ACC112 (cell line): ENCODE measurements at regions not wholly inside any gene's neighbourhood (a gene's known extent, or its start where the extent isn't known, plus 50 kb on each side); places are given as distances from the start of the nearest gene placed in this dataset.

Experiments used
- H2AFZ ChIP-seq: fragments of 200-600 bp; sonication (generic); one replicate; pipeline ENCODE4 v1.6.0; 2017; ENCODE audit warnings: antibody characterized with exemption, low read length; ENCODE audit not compliant: unreplicated experiment
- H3K27ac ChIP-seq: fragments of 200-600 bp; sonication (generic); 2 replicates; pipeline ENCODE4 v1.5.1; 2014; ENCODE audit warnings: low read depth, mild to moderate bottlenecking, antibody characterized with exemption, low read length, moderate library complexity
- H3K27me3 ChIP-seq: fragments of 200-600 bp; sonication (generic); 2 replicates; pipeline ENCODE4 v1.6.1; 2014; ENCODE audit warnings: mild to moderate bottlenecking, antibody characterized with exemption, low read length, moderate library complexity, mixed read lengths; ENCODE audit not compliant: insufficient read depth
- H3K36me3 ChIP-seq: fragments of 200-600 bp; sonication (generic); 2 replicates; pipeline ENCODE4 v1.6.1; 2016; ENCODE audit warnings: mild to moderate bottlenecking, antibody characterized with exemption, low read length, moderate library complexity, mixed read lengths; ENCODE audit not compliant: insufficient read depth
- H3K4me1 ChIP-seq: fragments of 200-600 bp; sonication (generic); one replicate; pipeline ENCODE4 v1.6.1; 2016; ENCODE audit warnings: low read length, mixed read lengths; ENCODE audit not compliant: insufficient read depth, unreplicated experiment, control insufficient read depth
- H3K4me3 ChIP-seq: fragments of 200-600 bp; sonication (generic); 2 replicates; pipeline ENCODE4 v1.5.1; 2014; ENCODE audit warnings: mild to moderate bottlenecking, low read depth, low read length
- H3K79me2 ChIP-seq: fragments of 200-600 bp; sonication (generic); one replicate; pipeline ENCODE4 v1.6.0; 2016; ENCODE audit warnings: low read length; ENCODE audit not compliant: control insufficient read depth, unreplicated experiment, insufficient read depth

DNA sequence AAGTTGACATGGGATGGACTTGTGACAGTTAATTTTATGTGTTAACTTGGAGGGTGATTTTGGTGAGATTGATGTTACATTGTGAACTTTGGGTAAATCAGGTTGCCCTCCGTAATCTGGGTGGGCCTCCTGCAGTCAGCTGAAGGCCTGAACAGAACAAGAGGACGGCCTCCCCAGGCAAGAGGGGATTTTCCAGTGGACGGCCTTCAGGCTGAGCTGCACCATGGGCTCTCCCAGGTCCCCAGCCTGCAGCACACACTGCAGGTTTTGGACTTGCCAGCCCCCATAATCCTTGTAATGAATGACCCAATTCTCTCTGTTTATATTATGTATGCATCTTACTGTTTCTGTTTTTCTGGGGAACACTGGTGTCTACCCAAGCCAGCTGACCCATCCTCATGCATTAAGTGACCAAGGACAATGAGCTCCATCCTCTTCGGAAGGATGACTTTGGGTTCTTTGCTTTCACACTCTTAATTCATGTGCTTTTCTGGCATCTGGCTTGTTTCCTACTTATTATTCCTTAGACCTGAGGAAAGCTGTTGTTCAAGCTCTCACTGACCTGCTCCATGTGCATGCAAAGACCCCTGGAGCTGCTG, 64.2 kb downstream of the DACT2 start:
- Histone ChIP-seq H2AFZ (no peak overlapping the region), H3K79me2 (no peaks in the 10 kb centered on the region), H3K4me3 (no peak overlapping the region), H3K36me3 (no peaks in the 10 kb centered on the region), H3K27ac (no peak overlapping the region), H3K27me3 (no peaks in the 10 kb centered on the region), H3K4me1 (no peaks in the 10 kb centered on the region)

DNA sequence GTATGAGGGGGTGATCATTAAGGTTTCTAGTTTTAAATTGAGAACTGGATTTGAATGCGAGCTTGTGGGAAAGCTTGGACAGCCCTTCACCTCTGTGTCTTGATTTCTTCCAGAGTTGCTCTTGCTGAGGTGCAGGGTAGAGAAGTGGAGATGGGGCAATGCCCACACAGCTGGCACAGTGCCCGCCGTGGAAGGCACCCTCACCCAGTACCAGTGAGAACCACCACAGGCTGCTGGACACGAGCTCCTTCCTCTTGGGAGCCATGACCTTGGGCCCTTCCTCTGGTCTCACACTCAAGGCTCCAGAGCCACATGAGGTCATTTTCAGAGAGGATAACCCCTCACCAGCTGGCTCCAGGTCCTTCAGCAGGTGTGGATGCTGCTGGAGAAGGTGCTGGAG, 67.3 kb downstream of the DACT2 start:
- H3K79me2 ChIP-seq: no peaks in the 10 kb centered on the region

DNA sequence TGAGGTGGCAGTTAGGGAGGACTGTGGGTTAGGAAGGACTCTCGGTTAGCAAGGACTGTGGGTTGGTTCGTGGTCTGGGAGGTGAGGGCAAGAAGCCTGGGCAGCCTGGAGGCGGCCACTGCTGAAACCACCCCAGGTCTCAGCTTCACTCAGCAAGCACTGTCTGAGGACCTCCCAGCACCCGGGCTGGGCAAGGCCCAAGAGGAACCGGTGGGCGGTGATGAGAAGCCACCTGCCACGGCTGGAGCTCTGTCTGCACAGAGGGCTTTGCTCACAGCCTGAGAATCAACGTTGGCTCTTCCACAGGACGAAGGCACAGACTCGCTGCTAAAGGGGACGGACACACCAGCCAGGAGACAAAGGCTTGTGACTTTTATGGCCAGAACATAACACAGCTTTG, 69.3 kb downstream of the DACT2 start:
- Histone ChIP-seq H2AFZ (no peak overlapping the region), H3K27ac (no peak overlapping the region), H3K79me2 (no peaks in the 10 kb centered on the region), H3K4me1 (no peaks in the 10 kb centered on the region), H3K4me3 (no peak overlapping the region), H3K36me3 (no peaks in the 10 kb centered on the region), H3K27me3 (0 out of 2 replicates have a peak, but pooled peaks cover 10% of the 10 kb centered on the region)

More for the DNA sequence above, 67.3 kb downstream of the DACT2 start:
- H3K4me3 ChIP-seq: no peak overlapping the region
- no peak overlapping the region for H2AFZ ChIP-seq
- 0 out of 2 replicates have a peak, but pooled peaks cover 10% of the 10 kb centered on the region for H3K27me3 ChIP-seq
- H3K27ac ChIP-seq: no peak overlapping the region
- H3K4me1 ChIP-seq: no peaks in the 10 kb centered on the region
- H3K36me3 ChIP-seq: no peaks in the 10 kb centered on the region

DNA sequence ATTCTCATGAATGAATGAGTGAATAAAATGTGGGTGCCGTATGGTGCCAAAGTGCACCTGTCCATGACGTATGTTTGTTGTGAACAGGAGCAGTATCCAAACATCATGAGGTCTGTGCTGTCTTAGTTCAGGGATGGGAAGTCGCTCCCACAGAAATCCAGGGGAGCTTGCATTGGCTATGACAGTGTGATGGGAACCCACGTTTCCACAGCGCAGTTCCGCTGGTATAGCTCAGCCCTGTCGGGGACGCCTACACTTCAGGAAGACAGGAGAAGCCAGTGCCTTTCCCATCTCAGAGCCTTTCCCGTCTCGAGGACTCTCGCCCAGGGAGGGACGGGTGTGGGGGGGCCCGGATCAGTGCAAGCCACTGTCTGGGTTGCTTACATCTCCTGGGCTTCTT, 69.8 kb downstream of the DACT2 start:
- Histone ChIP-seq H3K27me3 (0 out of 2 replicates have a peak, but pooled peaks cover 10% of the 10 kb centered on the region), H3K27ac (no peak overlapping the region), H3K4me1 (no peaks in the 10 kb centered on the region), H3K36me3 (no peaks in the 10 kb centered on the region), H2AFZ (no peak overlapping the region), H3K4me3 (no peak overlapping the region), H3K79me2 (no peaks in the 10 kb centered on the region)

DNA sequence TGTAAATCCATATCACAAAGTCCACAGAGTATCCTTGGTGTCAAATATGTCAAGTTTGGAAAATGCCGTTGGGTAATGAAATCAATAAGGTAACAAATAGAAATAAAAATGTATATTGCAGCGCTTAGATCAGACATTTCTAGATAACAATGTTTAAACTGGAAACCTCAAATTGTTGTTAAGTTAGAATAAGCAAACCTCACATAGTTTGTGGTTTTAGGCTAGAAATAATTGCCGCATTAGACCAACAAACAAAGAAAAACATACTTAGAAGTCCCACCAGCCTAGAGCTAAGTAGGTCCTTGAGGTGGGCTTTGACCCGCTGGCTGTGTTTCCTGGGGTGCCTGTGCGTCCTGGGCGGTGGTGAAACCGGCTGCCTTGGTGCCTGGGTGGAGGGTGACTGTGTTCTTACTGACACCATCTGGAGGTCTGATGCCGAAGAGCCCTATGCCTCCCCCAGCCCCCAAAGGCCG, 71.4 kb downstream of the DACT2 start:
- Histone ChIP-seq H3K27me3 (0 out of 2 replicates have a peak, but pooled peaks cover 10% of the 10 kb centered on the region), H3K27ac (no peak overlapping the region)

DNA sequence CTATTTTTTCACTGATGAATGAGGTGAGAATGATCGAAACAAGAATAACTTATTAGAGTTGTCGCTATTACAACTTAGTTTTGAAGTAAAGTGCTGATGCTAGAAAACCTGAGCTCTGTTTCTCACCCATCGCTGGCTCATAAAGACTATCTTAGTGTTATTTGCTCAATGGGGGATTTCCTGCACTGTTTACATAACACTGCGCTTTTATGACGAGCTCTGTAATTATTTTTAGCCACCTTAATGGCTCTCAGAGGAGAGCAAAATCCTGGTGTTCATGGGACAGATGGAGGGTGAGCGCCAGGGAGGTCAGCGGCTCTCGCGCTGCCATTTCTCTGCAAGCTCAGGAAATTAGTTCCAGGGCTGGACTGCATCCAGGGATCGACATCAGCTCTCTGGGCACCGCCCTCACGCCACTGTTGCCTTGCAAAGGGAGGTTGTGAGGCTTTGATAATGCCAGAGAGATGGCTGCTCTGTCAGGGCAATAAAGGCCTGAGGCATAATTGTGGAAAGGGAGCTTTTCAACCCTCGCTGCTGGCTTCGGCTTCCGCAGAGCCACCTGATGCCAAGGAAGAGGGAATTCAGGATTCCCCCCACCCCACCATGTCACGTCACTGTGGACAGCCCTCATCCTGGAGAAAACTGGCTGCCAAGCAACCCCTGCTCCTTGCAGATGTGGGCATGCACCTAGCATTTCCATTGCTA, 72.0 kb downstream of the DACT2 start:
- 0 out of 2 replicates have a peak, but pooled peaks cover 10% of the 10 kb centered on the region for H3K27me3 ChIP-seq
- no peaks in the 10 kb centered on the region for H3K79me2 ChIP-seq
- H2AFZ ChIP-seq: no peak overlapping the region
- H3K4me1 ChIP-seq: no peaks in the 10 kb centered on the region
- no peak overlapping the region for H3K4me3 ChIP-seq
- no peaks in the 10 kb centered on the region for H3K36me3 ChIP-seq
- no peak overlapping the region for H3K27ac ChIP-seq

More for the DNA sequence above, 71.4 kb downstream of the DACT2 start:
- H3K4me3 ChIP-seq: no peak overlapping the region
- no peak overlapping the region for H2AFZ ChIP-seq
- no peaks in the 10 kb centered on the region for H3K79me2 ChIP-seq
- no peaks in the 10 kb centered on the region for H3K36me3 ChIP-seq
- H3K4me1 ChIP-seq: no peaks in the 10 kb centered on the region

DNA sequence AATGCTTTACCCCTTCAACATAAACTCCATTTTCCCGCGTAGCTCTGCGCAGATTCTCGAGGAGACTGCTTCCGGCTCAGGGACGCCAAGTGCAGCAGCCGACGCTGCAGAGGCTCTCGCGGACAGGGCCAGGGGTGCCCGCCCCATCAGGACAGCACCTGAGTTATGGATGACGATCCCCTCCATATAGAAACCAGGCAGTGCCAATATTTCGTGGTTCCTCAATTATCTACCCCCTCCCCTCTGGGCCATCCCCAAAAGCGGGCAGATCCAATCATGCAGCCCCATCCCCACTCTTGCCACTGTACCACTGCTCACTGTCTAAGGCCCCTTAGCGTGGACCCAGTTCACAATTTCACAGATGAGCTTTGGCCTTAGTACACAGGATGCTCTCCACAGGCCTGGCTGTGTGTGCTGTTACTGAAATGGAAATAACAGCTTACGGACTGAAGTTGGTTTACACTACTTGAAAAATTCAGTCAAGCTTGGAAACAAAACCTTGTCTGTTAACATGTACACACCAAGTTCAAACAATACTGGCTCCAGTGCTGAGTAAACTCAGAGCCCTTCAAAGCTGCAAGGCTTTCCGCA, 74.5 kb downstream of the DACT2 start:
- no peak overlapping the region for H3K27ac ChIP-seq
- H3K36me3 ChIP-seq: no peaks in the 10 kb centered on the region
- H3K27me3 ChIP-seq: 0 out of 2 replicates have a peak, but pooled peaks cover 10% of the 10 kb centered on the region
- no peak overlapping the region for H2AFZ ChIP-seq
- no peaks in the 10 kb centered on the region for H3K4me1 ChIP-seq
- no peak overlapping the region for H3K4me3 ChIP-seq
- no peaks in the 10 kb centered on the region for H3K79me2 ChIP-seq

DNA sequence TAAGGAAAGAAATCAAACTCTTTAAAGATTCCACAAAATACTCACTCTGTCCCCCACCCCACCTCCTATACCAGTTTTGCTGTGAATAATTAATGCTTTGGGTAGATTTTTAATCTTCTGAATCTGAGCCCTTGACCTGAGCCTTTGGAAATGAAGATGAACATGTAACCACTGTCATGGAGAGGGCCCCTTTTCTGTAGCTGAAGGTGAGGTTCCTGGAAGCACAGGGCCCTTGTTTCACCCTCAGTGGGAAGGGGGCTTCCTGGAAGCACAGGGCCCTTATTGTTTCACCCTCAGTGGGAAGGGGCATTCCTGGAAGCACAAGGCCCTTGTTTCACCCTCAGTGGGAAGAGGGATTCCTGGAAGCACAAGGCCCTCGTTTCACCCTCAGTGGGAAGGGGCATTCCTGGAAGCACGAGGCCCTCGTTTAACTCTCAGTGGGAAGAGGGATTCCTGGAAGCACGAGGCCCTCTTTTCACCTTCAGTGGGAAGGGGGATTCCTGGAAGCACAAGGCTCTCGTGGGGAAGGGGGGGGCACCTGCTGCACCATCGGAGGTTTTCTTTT, 75.7 kb downstream of the DACT2 start:
- Histone ChIP-seq H3K27ac (no peak overlapping the region), H3K4me1 (no peaks in the 10 kb centered on the region), H3K27me3 (0 out of 2 replicates have a peak, but pooled peaks cover 10% of the 10 kb centered on the region)

DNA sequence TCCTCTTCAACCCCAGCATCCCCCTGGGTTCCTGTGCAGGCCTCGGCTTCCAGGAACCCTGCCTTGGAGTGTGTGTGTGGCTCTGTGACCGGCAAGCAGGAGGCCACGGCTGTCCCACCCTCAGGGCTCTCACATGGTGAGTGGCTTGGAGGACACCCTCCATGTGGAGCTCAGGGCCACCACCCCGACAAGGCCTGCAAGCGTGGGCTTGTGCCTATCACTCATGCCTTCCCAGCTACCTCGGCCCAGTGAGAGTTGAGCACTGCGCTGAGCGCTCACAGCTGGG, 76.7 kb downstream of the DACT2 start:
- no peak overlapping the region for H3K27ac ChIP-seq
- 0 out of 2 replicates have a peak, but pooled peaks cover 5% of the 10 kb centered on the region for H3K27me3 ChIP-seq
- H2AFZ ChIP-seq: no peak overlapping the region
- no peaks in the 10 kb centered on the region for H3K4me1 ChIP-seq
- H3K36me3 ChIP-seq: no peaks in the 10 kb centered on the region
- no peak overlapping the region for H3K4me3 ChIP-seq
- H3K79me2 ChIP-seq: no peaks in the 10 kb centered on the region

More for the DNA sequence above, 75.7 kb downstream of the DACT2 start:
- Histone ChIP-seq H3K79me2 (no peaks in the 10 kb centered on the region), H3K4me3 (no peak overlapping the region), H2AFZ (no peak overlapping the region), H3K36me3 (no peaks in the 10 kb centered on the region)

DNA sequence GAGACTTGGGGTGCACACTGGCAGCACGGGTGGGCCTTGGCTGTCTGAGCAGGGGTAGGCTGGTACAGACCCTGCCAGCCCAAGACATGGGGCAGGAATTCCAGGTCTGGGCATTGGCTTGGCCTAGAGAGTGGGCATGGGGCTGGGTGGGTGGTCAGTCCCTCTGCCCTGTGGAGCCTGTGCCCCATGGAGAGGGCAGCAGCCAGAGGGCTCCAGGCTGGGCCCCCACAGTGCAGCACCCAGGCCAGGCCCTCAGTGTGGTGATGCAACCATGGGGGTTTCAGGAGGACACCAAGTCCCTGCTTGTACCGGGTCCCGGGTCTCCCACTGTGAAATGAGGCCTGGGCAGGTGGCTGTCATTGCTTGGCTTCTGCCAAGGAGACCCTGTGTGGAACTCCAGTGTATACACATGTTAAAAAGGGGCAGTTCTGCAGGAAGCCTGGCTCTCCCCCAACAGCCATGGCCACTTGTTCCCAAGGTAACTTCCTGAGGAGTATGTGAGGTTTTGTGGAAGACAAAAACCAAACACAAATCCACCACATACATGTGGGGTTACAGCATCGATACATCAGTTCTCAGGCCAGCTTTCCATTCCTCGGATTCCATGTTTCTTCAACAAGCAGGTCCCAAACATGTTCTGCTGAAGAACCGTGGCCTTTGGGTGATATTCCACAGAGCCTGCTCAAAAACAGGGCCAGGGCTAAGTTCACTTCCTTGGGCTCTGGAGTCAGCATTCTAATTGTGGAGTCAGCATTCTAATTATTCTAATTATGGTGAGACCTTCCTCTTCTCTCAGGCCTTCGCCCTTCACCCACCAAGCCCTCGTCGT, 77.3 kb downstream of the DACT2 start:
- Histone ChIP-seq H3K27ac (no peak overlapping the region), H3K36me3 (no peaks in the 10 kb centered on the region), H3K4me1 (no peaks in the 10 kb centered on the region), H3K4me3 (no peak overlapping the region), H2AFZ (no peak overlapping the region), H3K79me2 (no peaks in the 10 kb centered on the region), H3K27me3 (no peaks in the 10 kb centered on the region)
